ENCODE measurements at regions not wholly inside any gene's neighbourhood (a gene's known extent, or its start where the extent isn't known, plus 50 kb on each side); places are given as distances from the start of the nearest gene placed in this dataset.

DNA sequence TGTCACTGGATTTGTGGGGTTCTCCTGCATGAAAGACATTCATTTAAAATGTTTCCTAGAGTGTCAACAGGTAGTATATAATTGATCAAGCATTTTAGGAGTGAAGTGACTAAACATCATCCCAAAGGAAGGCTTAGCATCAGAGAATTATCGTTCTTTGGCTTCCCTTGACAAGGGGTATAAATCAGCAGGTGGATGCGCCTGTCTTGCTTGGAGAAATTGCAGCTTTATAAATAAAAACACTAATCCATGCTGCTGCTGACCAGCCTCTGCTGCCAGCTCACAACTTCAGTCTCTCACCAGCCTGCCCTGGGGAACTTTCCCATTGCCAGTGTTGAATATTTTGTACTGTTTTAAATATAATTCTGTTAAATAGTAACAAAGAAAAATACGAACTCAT is 1184.7 kb upstream of the TENM4 start:
- DNase-seq: no peak

DNA sequence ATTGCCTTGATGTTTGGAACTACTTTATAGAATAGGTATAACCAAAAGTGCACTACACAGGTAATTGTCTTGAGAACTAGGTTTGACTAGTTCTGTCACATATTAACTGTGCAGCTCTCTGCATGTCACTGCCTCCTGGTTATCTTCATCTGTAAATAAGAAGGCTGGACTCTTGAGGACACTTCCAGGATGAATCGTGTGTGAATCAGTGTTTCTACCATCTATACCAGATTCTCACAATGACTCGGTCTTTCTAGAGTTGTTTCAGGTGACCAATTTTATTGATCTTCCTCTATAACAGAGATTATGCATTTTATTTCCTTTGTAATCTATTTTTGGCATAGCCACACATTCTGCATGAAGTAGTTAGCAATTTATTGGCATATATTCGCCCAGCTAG is 1181.0 kb upstream of the TENM4 start:
- no peak for DNase-seq

DNA sequence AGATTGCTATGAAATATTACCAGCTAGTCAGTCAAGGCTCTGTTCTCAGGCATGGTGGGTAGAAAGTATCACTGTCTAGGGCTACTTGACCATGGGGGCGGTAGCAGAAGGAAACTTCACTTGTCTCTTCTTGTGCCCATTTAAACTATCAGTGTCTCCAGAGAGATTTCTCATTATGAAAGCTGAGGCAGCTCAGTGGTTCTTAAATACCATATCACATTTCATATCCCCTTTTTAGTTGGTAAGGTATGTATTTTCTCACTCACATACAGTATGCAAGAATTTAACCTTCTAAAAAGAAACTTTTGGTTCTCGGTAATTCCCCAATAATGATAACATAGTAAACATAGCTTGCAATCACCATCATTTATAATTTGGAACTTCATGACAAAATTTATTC is 1180.0 kb upstream of the TENM4 start:
- no peak for DNase-seq

DNA sequence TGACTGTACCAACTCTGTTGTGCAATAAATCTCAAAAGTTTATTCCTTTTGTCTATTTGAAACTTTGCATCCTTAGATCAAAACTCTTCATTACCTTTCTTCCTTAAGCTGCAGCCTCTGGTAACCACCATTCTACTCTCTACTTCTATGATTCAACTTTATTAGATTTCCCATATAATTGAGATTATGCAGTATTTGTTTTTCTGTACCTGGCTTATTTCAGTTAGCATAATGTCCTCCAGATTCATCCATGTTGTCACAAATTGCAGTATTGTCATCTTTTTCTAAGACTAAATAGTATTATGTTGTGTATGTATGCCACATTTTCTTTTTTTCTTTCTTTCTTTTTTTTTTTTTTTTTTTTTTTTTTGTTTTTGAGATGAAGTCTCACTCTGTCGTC is 1176.3 kb upstream of the TENM4 start:
- DNase-seq: no peak

DNA sequence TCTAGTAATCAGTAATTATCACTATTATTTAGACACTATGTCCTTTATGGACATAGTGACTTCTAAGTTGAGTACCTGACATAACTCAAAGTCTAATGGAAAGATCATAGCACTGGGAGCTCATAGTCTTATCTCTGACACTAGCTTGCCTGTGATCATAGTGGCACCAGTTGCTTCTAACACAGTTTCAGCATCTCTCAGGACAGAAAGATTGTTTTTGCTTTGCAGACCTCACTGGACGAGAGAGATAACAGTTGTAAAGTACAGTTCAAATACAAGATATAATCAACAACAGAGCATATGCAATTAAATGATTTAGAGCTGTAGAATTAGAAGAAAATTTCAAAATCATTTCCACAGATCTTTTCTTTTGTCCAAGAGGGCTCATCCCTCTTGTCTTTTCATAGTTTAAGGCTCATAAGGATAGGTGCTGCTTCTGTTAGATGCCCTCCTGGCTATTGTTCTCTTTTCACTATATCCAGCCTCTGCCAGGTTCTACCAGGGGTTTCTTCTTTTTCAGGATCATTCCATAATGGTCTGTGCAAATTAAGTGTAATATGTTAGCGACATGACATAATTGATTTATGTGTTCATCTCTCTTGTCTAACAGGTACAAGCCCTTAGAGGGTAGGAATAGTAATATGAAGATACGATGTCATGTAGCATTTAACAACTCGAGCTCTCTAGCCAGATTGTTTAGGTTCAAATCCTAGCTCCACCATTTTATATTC is 1175.4 kb upstream of the TENM4 start:
- no peak for DNase-seq

DNA sequence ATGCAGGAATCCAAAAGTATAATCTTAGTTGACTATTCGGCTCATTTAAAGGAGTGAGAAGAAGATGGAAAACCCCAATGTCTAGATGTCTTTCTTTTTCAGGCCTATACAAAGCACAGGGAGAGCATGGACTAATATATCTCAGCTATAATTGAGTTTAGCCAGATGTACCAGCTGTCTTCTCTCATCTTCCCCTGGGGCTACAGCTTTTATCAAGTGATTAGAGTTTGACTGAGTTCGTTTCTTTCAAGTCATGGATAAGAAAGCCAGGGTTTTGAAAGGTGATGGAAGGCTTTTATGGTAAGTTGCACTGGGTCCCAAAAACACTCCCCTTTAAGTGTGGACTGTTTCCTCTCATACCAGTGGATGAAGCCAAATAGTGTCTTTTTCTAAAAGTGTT is 1172.8 kb upstream of the TENM4 start:
- no peak for DNase-seq

DNA sequence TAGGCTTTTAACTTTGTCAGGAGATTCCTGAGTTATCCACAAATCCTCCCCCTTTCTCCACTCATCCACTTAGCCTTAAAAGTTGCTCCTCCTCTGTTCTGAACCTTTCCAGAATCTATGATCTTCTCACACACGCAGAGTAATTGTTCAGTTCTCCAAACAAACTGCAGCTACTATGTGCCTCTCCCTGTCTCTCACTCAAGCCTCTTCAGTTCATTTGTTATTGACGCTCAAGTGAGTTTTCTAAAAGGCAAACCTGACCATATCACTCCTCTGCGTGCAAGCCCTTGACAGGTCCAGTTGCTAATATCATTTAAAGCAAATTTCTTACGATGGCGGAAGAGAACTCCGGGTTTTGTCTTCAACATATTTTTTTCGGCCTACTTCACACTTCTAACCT is 1169.7 kb upstream of the TENM4 start:
- no peak for DNase-seq

DNA sequence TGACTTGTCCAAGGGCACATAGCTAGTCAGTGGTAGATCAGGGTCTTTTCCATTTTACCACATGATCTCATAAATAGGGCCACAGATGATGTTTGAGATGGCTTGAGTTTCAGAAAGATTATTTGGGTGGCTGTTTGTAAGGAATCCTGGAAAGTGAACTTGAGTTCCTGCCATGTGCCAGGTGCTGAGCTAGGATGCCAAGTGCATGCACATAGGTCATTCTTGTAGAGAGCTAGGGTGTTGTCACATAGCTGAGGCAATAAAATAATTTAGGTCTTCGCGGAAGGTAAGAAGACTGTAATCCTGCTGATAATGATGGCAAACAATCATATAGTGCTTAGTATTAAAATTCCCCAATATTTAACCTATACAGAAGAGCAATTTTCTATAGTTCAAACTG is 1162.6 kb upstream of the TENM4 start:
- DNase-seq: no peak

DNA sequence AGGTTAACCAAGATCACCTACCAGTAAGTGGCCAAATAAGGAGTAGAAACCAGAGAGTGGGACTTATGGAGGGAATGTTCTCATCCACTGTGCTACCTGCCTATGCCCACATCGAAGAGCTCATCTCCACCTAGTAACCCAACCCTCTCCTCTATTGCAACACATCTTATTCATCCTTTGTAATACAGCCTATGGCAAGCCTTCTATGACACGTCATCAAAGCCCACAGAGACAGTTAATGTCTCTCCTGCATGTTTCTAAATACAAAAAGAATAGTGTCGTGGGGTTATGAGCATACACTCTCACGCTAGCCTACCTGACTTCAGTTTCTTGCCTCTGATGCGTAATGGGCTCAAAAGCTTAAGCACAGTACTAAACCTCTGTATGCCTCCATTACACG is 1158.1 kb upstream of the TENM4 start:
- DNase-seq: no peak

DNA sequence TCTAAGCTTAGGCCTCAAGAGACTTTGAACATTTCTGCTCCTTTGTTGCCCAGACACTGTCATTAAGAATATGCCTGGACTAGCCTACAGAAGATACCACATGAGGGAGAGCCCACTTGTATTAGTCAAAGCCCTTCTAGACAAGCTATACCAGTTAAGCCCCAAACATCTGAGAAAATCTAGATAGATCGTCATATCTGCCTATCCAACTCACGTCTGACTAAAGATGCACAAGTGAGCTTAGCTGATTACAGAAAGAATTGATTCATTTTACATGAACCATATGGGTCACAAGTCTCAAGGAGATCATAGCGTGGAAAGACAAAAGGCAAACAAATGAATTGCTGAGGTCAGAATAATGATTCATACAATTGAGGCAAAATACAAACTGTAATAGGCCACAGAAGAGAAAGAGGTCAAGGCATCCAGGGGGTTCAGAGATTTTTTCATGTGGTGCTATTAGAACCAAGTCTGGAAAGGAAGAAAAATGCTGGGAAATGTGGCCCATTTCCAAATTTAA is 1155.5 kb upstream of the TENM4 start:
- no peak for DNase-seq

DNA sequence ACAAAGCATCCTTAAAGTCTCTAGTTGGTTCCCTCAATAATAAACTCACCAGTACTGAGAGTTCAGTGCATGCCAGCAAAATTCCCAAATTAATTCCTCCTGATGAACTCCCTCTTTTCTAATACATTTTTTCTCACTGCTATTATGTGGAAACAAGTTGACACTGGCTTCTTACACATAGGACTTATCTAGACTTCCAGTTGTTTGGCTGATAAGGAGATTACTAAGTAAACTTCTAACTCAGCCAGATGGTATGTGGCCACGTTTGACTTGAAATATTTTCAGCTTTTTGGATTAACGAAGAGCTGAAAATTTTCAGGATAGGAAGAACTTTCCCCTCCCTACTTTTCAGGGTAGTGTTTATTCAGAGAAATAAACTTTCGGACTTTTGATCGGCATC is 1154.2 kb upstream of the TENM4 start:
- no peak for DNase-seq

DNA sequence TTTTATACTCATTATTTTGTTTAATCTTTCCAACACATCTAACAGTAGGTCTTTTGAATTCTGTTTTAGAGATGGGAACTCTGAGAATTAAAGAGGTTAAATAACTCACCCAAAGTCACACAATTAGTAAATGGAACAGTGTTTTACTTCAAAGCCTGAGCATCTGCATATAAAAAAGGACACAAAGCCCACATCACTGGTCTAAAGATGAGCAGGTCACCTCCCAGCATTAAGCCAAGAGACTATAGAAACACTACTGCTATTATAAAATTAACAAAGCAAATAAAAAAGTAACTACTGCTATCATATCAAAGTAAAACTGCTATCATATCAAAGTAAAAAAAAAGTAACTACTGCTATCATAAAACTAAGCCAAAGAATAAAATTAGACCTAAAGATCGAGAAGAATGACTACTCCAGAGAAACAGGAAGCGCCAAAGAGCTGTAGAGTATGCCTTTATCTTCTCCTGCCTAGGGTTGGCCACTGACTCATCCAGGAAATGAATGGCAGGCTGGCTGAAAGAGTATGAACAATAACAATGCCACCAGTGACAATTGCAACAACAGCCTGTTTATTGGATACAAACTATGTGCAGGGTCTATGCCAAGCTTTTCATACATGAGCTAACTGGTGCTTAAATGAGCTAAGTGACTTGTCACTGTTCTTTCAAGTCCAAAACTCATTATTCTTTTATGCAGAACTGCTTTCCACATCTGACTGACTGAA is 1153.0 kb upstream of the TENM4 start:
- DNase-seq: no peak

DNA sequence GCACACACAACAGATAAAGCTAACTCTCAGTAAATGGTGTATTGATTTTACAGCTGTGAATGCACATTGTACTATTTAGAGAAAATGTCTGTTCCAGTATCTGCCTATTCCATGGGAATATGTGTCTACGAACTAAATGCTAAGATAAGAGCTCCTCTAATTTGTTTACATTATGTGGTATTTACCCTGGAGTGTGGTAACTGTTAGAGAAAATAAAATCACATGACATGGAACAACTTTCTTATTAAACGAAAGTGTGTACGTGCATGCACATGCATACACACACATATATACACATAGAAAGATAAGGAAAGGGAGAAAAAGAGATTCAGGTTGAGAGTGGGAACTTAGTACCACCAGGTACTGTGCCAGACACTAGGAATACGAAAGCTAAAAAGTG is 1151.7 kb upstream of the TENM4 start:
- DNase-seq: no peak

DNA sequence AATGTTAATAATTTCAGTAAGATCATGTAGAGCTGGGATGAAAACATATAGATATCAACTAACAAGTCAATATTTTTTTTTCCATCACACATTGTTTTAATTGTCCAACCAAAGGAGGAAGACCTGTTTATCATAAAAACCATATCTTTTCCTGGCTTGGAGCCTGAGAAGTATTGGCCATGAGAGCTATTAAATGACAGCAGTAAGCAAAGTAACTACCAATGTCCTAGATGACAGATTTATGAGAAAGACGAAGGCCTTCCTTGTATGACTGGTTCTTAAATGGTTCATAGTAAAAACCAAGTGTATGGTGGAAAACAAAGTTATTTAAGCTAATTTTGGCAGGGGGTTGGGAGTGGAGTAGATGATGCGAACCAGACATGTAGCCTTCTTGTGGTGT is 1147.1 kb upstream of the TENM4 start:
- no peak for DNase-seq

DNA sequence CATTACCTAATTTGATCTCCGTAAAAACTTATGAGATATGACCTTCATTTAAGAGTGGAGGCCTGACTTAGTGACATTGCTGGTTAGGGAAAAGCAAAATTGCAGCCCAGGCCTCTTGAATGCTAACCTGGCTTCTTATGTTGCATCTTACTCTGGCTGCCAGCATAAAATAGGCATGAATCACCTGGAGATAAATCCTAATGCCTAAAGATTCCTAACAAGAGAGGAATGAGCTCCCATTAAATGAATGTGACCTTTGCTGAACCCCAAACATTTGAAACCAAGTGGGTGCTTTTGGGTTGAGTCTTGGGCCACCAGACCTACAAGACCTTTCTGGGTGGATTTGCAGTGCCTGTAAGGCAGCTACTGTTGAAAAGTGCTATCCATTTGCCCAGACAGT is 1145.6 kb upstream of the TENM4 start:
- no peak for DNase-seq

DNA sequence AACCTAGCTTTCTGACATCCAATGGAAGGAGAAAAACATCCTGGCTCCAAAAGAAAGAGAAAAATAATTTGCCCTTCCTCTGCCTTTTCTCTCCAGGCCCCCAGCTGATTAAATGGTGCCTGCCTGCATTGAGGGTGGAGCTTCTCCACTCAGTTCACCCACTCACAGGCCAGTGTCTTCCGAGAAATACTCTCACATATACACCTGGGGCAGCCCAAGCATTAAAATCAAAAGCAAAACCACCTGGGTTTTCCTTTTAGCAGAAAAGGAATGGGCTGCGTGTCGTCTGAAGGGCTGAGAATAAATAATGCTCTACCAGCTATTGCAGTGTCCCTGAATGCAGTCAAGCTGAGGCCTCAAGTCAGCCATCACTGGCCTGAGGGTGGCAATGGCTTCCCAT is 1143.8 kb upstream of the TENM4 start:
- DNase-seq: no peak

DNA sequence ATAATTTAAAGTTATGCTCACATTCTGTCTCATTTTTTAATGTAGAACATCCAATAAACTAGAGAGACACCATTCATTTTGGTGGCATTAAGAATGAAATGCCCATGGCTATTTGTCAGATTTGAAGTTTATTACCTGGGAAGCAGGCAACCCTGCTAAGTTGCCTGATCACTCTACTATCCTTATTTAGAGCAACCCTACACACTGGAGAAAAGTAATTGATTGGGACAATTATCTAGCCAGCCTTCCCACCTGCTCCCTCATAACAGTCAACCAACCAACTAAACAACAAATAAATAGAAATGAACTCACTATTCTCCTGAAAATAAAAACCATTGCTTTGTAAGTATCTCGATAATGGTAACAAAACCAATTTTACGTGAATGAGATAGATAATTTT is 1129.0 kb upstream of the TENM4 start:
- DNase-seq: no peak

DNA sequence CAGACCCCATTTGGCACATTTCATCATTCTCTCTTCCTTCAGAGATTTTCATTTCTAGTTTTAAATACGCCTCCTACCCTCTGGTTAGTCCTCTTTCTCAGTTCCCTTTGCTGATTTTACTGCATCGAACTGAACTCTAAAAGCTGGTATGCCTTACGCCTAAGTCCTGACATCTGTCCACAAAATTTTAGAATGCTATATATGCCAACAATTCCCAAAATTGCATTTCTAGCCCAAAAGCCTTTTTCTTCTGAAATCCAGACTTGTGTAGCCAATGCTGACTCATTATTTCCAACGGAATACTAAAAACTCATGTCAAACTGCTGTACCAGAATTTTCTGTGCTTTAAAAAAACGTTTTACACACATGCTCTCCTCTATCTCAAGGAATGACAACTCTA is 1124.4 kb upstream of the TENM4 start:
- no peak for DNase-seq

DNA sequence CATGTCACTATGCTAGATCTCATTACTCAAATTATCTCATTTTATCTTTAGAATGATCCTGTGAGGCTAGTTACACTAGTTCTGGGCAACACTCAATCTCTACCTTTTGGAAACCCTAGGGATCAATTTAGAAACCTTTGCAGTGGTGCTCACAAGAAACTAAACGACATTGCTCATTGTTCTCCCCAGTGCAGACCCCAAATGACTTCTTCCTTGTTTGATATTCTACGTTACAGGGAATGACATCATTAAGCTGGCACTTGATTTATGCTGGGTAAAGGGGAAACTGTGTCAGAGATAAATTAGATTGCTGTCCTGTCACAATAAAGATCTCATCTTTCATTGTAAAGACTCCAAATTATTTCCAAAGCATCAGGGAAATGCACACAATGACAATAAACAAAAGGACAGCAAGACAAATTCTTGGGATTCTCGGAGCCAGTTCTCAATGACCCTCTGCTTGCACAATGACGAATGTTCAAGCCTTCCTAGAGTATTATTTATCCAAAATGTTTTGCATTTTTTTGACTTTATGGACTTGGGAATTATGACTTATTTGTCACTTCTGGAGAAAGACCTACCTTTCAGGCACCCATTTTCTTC is 1121.8 kb upstream of the TENM4 start:
- DNase-seq: no peak

DNA sequence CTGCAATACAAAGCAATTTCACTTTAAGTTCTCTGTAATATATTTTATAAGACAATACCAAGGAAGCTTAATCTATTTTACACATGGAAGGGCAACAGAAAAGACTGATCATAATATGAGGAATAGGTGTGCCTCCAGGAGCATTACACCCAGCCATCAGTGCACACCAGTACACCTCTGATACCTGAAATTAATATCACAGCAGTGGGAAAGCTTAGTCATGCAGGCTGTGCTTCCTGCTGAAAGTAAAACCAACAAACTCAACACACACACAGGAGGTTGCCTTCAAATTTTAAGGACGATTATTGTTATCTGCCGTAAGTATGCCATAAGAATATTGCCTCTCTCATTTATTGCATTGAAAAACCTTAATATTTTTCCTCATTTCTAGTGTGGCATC is 1119.1 kb upstream of the TENM4 start:
- DNase-seq: no peak

DNA sequence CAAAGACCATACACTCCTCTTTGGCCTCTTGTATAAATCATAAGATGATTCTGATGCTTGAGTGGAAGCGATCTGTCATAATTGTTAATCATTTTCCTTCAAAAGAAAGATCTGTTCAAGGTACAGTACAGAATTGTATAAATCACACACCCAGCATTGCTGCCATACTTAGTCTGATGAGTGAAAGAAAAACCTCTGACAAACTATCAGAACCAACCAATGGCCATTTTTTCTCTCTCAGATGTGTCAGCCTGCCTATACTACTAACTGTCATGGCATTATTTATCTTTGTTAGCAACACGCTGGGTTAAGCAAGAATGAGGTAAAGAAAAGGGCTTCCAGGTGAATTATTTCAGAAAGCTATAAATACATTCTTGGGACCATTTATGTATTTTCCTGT is 1112.7 kb upstream of the TENM4 start:
- DNase-seq: no peak

DNA sequence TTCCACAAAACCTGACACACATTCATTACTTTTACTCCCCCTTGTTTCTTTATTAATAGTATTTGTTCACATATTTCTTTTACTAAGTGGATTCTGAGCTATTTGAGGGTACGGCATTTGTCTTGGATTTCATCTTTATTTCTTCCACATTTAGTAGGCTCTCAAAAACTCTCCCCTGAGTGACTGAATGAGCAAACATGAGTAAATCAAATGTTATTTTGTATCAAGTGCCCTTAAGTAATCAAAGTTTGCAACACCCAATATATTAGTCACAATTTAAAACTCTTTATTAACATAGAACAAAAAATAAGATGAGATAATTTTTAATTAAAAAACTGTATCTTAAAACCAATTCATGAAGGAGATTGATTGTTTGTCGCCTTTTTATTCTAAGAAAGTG is 1101.9 kb upstream of the TENM4 start:
- no peak for DNase-seq

DNA sequence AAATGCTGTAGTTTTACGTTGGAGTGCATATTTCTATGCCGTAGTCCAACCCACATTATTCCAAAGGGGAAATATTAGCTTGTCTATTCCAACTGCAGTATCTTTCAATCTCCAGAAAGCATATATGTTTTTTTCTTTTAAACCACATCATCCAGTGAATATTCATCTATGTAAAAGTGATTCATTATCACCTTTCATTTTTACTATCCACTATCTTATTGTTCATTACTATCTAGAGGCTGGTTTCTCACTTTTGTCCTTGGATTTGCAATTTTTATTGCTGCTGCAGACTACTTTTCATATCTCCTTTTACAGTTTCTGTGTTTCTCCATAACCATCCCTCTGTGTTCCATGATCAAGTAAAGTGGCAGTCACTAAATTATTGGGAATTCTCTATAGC is 1097.2 kb upstream of the TENM4 start:
- no peak for DNase-seq

DNA sequence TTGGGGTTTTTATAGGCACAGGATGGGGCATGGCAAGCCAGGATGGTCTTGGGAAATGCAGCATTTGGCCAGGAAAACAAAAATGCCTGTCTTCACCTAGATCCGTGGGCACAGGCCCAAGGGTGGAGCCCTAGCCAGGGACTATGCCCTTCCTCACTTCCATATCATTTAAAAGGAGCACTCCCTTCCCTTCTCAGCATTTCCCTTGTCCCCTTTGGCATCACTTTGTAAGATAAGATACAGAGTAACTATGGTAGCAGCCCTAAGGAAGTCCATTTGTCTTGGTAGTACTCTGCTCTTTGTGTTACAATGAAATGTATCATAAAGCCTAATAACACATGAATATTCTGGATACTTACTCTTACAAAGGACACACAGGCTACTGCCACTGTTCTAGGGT is 1092.6 kb upstream of the TENM4 start:
- DNase-seq: no peak
